ENCODE measurements at regions not wholly inside any gene's neighbourhood (a gene's known extent, or its start where the extent isn't known, plus 50 kb on each side); places are given as distances from the start of the nearest gene placed in this dataset.

DNA sequence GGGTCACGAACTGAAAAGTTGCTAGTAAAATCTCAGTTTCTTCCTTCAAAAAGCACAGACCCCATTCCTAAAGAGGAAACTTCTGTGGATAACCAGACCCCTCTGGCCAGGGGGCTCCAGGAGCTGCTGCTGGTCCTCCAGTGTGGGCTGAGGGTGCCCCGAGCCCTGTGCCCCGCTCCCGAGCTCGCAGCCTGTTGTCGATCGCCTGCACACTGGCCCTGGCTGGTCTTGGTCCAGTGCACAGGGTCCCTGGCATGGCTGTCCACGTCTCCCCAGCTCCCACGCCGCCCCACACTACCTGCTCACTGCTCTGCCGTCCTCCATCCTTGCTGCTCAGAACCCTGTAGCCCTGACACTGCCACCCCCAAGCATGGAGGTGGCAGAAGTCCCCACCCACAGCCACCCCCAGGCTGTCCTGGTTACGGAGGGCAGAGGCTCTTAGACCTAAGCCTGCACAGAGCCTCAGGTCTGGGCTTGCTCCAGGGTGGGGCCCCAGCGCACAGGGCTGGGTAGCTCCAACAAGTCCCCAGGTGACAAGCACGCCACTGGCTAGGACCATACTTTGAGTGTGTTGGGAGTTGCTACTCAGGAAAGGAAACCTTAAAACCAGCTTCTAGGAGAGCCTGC lies 87.0 kb downstream of the PLXNA1 start:
- POLR2A ChIA-PET: no interaction called here
- TF ChIP-seq, protein P1, sequence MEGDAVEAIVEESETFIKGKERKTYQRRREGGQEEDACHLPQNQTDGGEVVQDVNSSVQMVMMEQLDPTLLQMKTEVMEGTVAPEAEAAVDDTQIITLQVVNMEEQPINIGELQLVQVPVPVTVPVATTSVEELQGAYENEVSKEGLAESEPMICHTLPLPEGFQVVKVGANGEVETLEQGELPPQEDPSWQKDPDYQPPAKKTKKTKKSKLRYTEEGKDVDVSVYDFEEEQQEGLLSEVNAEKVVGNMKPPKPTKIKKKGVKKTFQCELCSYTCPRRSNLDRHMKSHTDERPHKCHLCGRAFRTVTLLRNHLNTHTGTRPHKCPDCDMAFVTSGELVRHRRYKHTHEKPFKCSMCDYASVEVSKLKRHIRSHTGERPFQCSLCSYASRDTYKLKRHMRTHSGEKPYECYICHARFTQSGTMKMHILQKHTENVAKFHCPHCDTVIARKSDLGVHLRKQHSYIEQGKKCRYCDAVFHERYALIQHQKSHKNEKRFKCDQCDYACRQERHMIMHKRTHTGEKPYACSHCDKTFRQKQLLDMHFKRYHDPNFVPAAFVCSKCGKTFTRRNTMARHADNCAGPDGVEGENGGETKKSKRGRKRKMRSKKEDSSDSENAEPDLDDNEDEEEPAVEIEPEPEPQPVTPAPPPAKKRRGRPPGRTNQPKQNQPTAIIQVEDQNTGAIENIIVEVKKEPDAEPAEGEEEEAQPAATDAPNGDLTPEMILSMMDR (IDR thresholded peaks at IDR 0.05): no peak
- CTCF ChIA-PET: no interaction called here
- Mint-ChIP-seq H3K4me1 (peaks cover 7% of the 10 kb centered on the region), H3K27me3 (peaks cover 49% of the 10 kb centered on the region), H3K9me3 (no peaks in the 10 kb centered on the region), H3K4me3 (no peak overlapping the region), H3K27ac (no peak overlapping the region), H3K36me3 (ENCODE audit: low read depth) (no peaks in the 10 kb centered on the region)
- DNase-seq (no peak), ATAC-seq (ENCODE audit: low read depth) (no peak)
- intact Hi-C loops (cut with micrococcal nuclease): no loop called here

DNA sequence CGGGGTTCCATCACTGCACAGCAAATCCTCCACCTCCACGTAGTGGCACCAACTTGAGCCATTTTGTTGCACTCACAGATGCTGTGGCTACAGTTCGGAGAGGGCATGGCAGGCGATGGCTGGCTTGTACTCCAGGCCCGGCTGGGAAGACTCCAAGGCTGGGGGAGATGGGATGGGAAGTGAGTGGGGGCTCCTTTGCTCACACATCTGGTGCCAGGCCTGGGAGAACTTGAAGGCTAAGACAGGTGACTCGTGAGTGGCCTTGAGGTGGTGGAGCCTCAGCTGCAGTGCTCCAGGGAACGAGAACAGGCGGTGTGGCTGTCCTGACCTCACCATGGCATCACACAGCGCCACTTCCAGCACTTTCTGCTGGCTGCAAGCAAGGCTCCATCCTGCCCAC lies 87.9 kb downstream of the PLXNA1 start:
- ChIA-PET CTCF (no interaction called here), POLR2A (no interaction called here)
- DNase-seq: no peak
- no peak overlapping the region for H3K27ac Mint-ChIP-seq
- H3K4me3 Mint-ChIP-seq: no peak overlapping the region
- peaks cover 46% of the 10 kb centered on the region for H3K27me3 Mint-ChIP-seq
- no peaks in the 10 kb centered on the region for H3K36me3 Mint-ChIP-seq (ENCODE audit: low read depth)
- TF ChIP-seq, protein P1 (IDR thresholded peaks at IDR 0.05): no peak
- no peak for ATAC-seq (ENCODE audit: low read depth)
- H3K9me3 Mint-ChIP-seq: peaks cover under 1% of the 10 kb centered on the region
- intact Hi-C loops (cut with micrococcal nuclease): no loop called here
- peaks cover 12% of the 10 kb centered on the region for H3K4me1 Mint-ChIP-seq

DNA sequence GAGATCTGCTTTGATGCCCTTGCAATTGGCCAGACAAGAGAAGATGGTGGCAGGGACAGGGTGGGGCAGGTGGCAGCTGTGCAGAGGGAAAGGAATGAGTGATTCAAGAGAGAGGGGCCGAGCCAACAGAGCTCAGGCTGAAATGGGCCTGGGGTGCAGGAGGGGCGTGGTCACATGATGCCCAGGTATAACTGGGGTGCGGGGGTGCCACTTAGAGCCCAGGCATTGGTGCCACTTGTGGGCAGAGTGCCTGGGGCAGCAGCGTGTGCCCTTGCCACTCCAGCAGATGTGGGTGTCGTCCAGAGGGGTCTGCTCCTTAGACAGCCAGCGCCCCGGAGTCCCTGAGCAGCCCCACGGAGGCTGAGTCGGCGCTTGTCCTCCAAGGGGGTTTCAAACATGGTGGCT lies 88.7 kb downstream of the PLXNA1 start:
- Mint-ChIP-seq H3K36me3 (ENCODE audit: low read depth) (no peaks in the 10 kb centered on the region), H3K4me3 (no peak overlapping the region), H3K27ac (no peak overlapping the region), H3K27me3 (peaks cover 38% of the 10 kb centered on the region), H3K4me1 (peaks cover 12% of the 10 kb centered on the region), H3K9me3 (peaks cover 3% of the 10 kb centered on the region)
- CTCF ChIA-PET: no interaction called here
- DNase-seq (no peak), ATAC-seq (ENCODE audit: low read depth) (no peak)
- intact Hi-C loops (cut with micrococcal nuclease): no loop called here
- TF ChIP-seq, protein P1 (IDR thresholded peaks at IDR 0.05): no peak
- POLR2A ChIA-PET: no interaction called here

DNA sequence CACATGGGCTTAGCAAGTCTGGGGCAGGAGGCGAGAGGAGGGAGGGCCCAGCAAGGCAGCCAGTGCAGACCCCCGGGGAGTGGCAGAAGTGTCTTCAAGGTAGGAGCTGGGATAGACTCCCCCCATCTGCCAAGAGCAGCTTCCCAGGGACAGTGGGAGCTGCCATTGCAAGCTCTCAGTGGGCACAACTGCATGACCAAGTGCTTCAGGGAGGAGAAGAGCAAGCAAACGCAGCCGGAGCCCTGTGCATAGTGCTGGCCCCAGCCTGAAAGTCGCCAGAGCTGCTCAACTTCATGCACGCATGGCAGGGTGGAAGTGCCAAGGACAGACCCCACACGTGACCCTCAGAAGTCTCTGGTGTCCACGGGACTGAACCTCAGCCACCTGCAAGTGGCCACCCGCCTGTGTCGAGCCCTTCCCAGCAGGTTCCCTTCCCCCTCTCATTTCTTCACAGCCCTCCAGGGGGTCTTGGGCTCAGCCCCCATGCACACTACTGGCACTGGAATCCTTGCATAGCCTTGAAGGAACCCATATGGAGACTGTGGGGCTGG lies 89.4 kb downstream of the PLXNA1 start:
- POLR2A ChIA-PET: no interaction called here
- TF ChIP-seq, protein P1 (IDR thresholded peaks at IDR 0.05): no peak
- Mint-ChIP-seq H3K4me3 (no peak overlapping the region), H3K27ac (no peak overlapping the region), H3K36me3 (ENCODE audit: low read depth) (no peaks in the 10 kb centered on the region), H3K27me3 (peaks cover 38% of the 10 kb centered on the region), H3K9me3 (peaks cover 3% of the 10 kb centered on the region), H3K4me1 (peaks cover 12% of the 10 kb centered on the region)
- ATAC-seq (ENCODE audit: low read depth) (no peak), DNase-seq (no peak)
- CTCF ChIA-PET: no interaction called here
- intact Hi-C loops (cut with micrococcal nuclease): no loop called here

DNA sequence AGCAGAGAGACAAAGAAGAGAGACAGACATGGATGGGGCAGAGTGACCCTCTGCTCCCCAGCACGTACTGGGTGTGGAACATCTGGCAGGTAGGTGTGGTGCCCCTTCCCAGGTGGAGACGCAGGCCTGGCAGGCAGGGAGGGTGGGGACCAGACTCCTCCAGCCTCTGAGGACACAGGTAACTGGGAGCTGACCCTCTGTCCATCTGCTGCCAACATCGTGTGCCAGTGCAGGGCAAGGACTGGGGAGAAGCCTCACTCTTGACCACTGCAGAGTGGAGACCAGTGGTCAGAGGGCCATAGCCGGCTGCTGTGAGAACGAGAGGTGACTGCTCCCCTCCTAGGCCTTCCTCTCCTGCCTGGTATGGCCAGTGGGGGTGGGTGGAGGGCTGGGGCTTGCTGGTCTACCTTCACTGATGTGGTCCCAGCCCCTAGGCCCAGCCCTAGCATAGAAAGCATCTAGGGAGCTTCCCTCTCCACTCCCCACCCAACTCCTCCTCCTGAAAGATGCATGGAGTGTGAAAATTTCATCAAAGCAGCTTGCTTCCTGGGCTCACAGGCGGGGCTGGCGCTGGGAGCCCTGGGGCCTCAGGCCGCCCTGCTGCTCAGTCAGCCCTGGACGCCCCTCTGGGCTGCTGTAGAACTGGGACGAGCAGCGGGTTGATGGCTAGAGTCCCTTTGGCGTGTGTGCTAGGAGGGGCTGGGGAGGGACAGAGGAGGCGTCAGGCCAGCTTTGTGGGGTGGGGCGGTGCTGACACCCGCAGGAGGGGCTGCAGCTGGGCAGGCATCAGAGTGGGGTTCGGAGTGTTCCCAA lies 90.3 kb downstream of the PLXNA1 start:
- H3K4me1 Mint-ChIP-seq: peaks cover 12% of the 10 kb centered on the region
- peaks cover 32% of the 10 kb centered on the region for H3K27me3 Mint-ChIP-seq
- DNase-seq (no peak), ATAC-seq (ENCODE audit: low read depth) (no peak)
- H3K27ac Mint-ChIP-seq: no peak overlapping the region
- no peaks in the 10 kb centered on the region for H3K36me3 Mint-ChIP-seq (ENCODE audit: low read depth)
- intact Hi-C loops (cut with micrococcal nuclease): no loop called here
- POLR2A ChIA-PET: no interaction called here
- CTCF ChIA-PET: no interaction called here
- TF ChIP-seq, protein P1 (IDR thresholded peaks at IDR 0.05): no peak
- no peak overlapping the region for H3K4me3 Mint-ChIP-seq
- peaks cover 3% of the 10 kb centered on the region for H3K9me3 Mint-ChIP-seq
